Epithelial cell of proximal tubule (primary cell): ENCODE measurements at regions not wholly inside any gene's neighbourhood (a gene's known extent, or its start where the extent isn't known, plus 50 kb on each side); places are given as distances from the start of the nearest gene placed in this dataset.

Experiments used
- DNase-seq: peaks from one replicate; pipeline ENCODE4 v3.0.0-alpha.2; 2011; ENCODE audit warnings: low read depth
- H3K4me3 ChIP-seq: 2 replicates; pipeline ENCODE4 v1.5.1; 2011; ENCODE audit warnings: low read depth, mild to moderate bottlenecking, low read length
- CTCF ChIP-seq: conservative IDR thresholded peaks from 2 replicates; pipeline ENCODE4 v1.5.1; 2012; ENCODE audit warnings: low read depth, mild to moderate bottlenecking, low read length

- no peak for TF ChIP-seq CTCF
- no peak for DNase-seq
- H3K4me3 ChIP-seq, result no peak overlapping the region
Observed at GRCh38 chr5:12911156-12911555, 1006.9 kb upstream of the CTNND2 start.

GRCh38 chr5:12910641-12911040 is 1006.4 kb upstream of the CTNND2 start:
- H3K4me3 ChIP-seq, result no peak overlapping the region
- TF ChIP-seq CTCF, result no peak
- no peak for DNase-seq

- TF ChIP-seq CTCF, result no peak
- H3K4me3 ChIP-seq, result no peak overlapping the region
- DNase-seq, result no peak
Observed at GRCh38 chr5:12902611-12903010, 998.4 kb upstream of the CTNND2 start.

- TF ChIP-seq CTCF, result no peak
- no peak overlapping the region for H3K4me3 ChIP-seq
- no peak for DNase-seq
Observed at GRCh38 chr5:12901696-12902095, 997.5 kb upstream of the CTNND2 start.

GRCh38 chr5:12896086-12896485 is 991.8 kb upstream of the CTNND2 start:
- DNase-seq, result no peak
- no peak overlapping the region for H3K4me3 ChIP-seq
- no peak for TF ChIP-seq CTCF

GRCh38 chr5:12885018-12885417 is 980.8 kb upstream of the CTNND2 start:
- no peak for DNase-seq
- no peak for TF ChIP-seq CTCF
- H3K4me3 ChIP-seq, result no peak overlapping the region

- H3K4me3 ChIP-seq, result no peak overlapping the region
- TF ChIP-seq CTCF, result no peak
- DNase-seq, result no peak
Observed at GRCh38 chr5:12883395-12883794, 979.1 kb upstream of the CTNND2 start.
